ENCODE measurements at regions not wholly inside any gene's neighbourhood (a gene's known extent, or its start where the extent isn't known, plus 50 kb on each side); places are given as distances from the start of the nearest gene placed in this dataset.

DNA sequence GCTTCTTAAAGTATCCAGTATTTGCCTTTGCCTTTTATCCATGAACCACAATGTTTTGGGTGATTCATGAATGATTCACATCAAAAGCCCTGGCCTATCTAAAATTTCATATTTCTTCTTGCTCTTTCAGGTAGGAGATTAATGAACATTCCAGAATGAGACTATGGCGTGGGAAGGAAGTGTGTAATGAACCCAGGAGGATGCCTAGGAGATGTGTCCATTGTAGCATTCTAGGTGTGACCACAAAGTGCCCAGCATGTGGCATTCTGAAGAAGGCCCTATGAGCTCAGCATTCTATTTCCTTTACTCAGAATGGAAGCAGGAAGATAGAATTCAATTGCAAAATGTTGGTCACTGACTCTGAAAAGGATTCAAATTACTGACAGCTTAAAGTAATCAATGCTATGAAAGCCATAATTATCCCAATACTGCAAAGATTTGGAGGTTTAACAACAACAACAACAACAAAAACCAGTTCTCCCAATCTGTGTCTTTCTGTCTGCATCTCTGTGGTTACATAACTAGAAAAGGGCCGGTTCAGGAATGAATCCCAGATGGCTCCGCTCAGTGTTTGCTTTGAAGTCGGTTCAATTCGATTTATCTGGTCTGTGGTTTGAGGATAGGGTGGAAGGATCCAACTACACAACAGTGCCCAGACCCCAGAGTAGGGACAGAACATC, 126.7 kb downstream of the FOXD1 start:
- DNase-seq (no peak), ATAC-seq (no peak)
- Histone ChIP-seq H3K4me3 (ENCODE audit: low read length) (no peak overlapping the region), H3K9me3 (ENCODE audit: control insufficient read depth, insufficient read depth, low read length) (no peaks in the 10 kb centered on the region), H3K27ac (ENCODE audit: low read length) (no peak overlapping the region), H3K4me1 (ENCODE audit: control insufficient read depth, insufficient read depth, low read length) (no peaks in the 10 kb centered on the region), H3K27me3 (ENCODE audit: control insufficient read depth, insufficient read depth, low read length) (peaks cover 2% of the 10 kb centered on the region), H3K36me3 (ENCODE audit: control insufficient read depth, insufficient read depth, low read length) (no peaks in the 10 kb centered on the region)
- H3K4me3 Mint-ChIP-seq, result no peak overlapping the region
- H3K27ac Mint-ChIP-seq, result no peak overlapping the region
- 71% methylated on average over 5 of the region's 5 CpGs for WGBS (ENCODE audit: insufficient coverage)
- TF ChIP-seq, protein P1, sequence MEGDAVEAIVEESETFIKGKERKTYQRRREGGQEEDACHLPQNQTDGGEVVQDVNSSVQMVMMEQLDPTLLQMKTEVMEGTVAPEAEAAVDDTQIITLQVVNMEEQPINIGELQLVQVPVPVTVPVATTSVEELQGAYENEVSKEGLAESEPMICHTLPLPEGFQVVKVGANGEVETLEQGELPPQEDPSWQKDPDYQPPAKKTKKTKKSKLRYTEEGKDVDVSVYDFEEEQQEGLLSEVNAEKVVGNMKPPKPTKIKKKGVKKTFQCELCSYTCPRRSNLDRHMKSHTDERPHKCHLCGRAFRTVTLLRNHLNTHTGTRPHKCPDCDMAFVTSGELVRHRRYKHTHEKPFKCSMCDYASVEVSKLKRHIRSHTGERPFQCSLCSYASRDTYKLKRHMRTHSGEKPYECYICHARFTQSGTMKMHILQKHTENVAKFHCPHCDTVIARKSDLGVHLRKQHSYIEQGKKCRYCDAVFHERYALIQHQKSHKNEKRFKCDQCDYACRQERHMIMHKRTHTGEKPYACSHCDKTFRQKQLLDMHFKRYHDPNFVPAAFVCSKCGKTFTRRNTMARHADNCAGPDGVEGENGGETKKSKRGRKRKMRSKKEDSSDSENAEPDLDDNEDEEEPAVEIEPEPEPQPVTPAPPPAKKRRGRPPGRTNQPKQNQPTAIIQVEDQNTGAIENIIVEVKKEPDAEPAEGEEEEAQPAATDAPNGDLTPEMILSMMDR (IDR thresholded peaks at IDR 0.05), result no peak
- intact Hi-C loops (cut with micrococcal nuclease), result no loop called here
- H3K4me1 Mint-ChIP-seq, result no peaks in the 10 kb centered on the region
- H3K36me3 Mint-ChIP-seq, result no peaks in the 10 kb centered on the region
- H3K9me3 Mint-ChIP-seq, result no peaks in the 10 kb centered on the region
- H3K27me3 Mint-ChIP-seq (ENCODE audit: low read depth in 2 of 2), result peaks cover 11 to 66% of the 10 kb centered on the region in 2 donors

DNA sequence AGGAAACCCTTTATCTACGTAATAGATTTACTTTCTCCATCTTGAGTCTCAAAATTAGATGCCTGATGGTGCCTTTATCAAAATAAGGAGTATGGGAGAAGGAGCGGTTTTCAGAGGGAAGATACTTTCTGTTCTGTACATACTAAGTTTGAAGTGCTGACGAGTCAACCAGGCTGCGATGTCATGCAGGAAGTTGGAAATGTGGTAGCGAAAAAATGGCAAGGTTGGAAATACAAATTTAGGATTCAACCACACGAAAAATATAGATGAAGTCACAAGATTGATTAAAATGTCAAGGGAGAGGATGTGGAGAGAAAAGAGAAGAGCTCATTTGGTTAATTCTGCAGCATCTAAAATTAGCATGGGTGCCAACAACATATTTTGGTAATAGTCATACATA, 129.5 kb downstream of the FOXD1 start:
- no peak overlapping the region for H3K4me3 ChIP-seq (ENCODE audit: low read length)
- Mint-ChIP-seq H3K4me1 (no peaks in the 10 kb centered on the region), H3K36me3 (peaks cover 4% of the 10 kb centered on the region), H3K4me3 (no peak overlapping the region), H3K9me3 (no peaks in the 10 kb centered on the region), H3K27me3 (ENCODE audit: low read depth in 2 of 2) (peaks cover 10 to 71% of the 10 kb centered on the region in 2 donors), H3K27ac (no peak overlapping the region)
- H3K4me1 ChIP-seq (ENCODE audit: control insufficient read depth, insufficient read depth, low read length), result no peaks in the 10 kb centered on the region
- H3K9me3 ChIP-seq (ENCODE audit: control insufficient read depth, insufficient read depth, low read length), result no peaks in the 10 kb centered on the region
- WGBS (ENCODE audit: insufficient coverage), result 87% methylated on average over 5 of the region's 6 CpGs
- H3K27ac ChIP-seq (ENCODE audit: low read length), result no peak overlapping the region
- intact Hi-C loops (cut with micrococcal nuclease), result no loop called here
- TF ChIP-seq, protein P1 (IDR thresholded peaks at IDR 0.05), result no peak
- DNase-seq (no peak), ATAC-seq (no peak)
- no peaks in the 10 kb centered on the region for H3K36me3 ChIP-seq (ENCODE audit: control insufficient read depth, insufficient read depth, low read length)
- H3K27me3 ChIP-seq (ENCODE audit: control insufficient read depth, insufficient read depth, low read length), result peaks cover 15% of the 10 kb centered on the region

DNA sequence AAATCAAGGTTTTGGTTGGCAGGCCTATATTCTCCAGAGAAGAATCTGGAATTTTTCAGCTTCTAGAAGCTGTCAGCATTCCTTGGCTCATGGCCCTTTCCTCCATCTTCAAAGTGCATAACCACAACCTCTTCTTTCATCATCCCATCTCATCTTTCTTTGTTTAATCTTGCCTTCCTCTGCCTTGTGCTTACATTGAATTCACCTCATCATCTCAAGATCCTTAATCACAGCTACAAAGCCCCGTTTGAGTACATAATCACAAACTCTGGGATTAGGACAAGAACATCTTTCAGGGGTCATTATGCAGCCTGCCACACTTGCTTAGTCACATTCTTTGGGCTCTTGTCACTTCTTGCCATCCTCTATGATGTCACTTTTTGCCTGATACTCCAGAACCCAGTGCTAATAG, 130.3 kb downstream of the FOXD1 start:
- Mint-ChIP-seq H3K4me3 (no peak overlapping the region), H3K36me3 (peaks cover 12% of the 10 kb centered on the region), H3K27me3 (ENCODE audit: low read depth in 2 of 2) (peaks cover 17 to 71% of the 10 kb centered on the region in 2 donors), H3K4me1 (no peaks in the 10 kb centered on the region), H3K27ac (no peak overlapping the region), H3K9me3 (no peaks in the 10 kb centered on the region)
- DNase-seq (no peak), ATAC-seq (no peak)
- Histone ChIP-seq H3K4me3 (ENCODE audit: low read length) (no peak overlapping the region), H3K27ac (ENCODE audit: low read length) (no peak overlapping the region), H3K27me3 (ENCODE audit: control insufficient read depth, insufficient read depth, low read length) (peaks cover 22% of the 10 kb centered on the region), H3K4me1 (ENCODE audit: control insufficient read depth, insufficient read depth, low read length) (no peaks in the 10 kb centered on the region), H3K9me3 (ENCODE audit: control insufficient read depth, insufficient read depth, low read length) (no peaks in the 10 kb centered on the region), H3K36me3 (ENCODE audit: control insufficient read depth, insufficient read depth, low read length) (no peaks in the 10 kb centered on the region)
- WGBS (ENCODE audit: insufficient coverage), result 78% methylated on average over 1 of the region's 1 CpG
- intact Hi-C loops (cut with micrococcal nuclease), result no loop called here
- TF ChIP-seq, protein P1 (IDR thresholded peaks at IDR 0.05), result no peak

DNA sequence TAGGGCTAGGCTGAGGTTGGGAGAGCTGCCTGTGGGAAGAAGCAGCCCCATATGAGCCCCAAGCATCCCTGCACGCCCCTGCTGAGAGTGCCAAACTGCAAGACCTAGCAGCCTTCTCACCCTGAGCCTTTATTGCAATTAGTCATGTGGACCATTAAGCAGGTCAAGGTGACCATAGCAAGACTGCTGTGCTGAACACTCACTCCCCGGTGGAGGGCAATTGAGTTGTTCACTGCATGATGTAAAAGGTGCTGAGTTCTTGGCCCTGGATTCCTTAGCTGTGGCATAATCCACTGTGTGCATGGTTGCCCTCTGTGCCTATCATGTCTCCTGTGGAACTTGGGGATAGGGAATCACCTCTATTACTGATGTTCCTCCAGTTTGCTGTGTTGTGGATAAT, 131.1 kb downstream of the FOXD1 start:
- Histone ChIP-seq H3K27ac (ENCODE audit: low read length) (no peak overlapping the region), H3K4me1 (ENCODE audit: control insufficient read depth, insufficient read depth, low read length) (no peaks in the 10 kb centered on the region), H3K9me3 (ENCODE audit: control insufficient read depth, insufficient read depth, low read length) (no peaks in the 10 kb centered on the region), H3K4me3 (ENCODE audit: low read length) (no peak overlapping the region), H3K27me3 (ENCODE audit: control insufficient read depth, insufficient read depth, low read length) (peaks cover 22% of the 10 kb centered on the region), H3K36me3 (ENCODE audit: control insufficient read depth, insufficient read depth, low read length) (no peaks in the 10 kb centered on the region)
- H3K4me1 Mint-ChIP-seq, result no peaks in the 10 kb centered on the region
- WGBS (ENCODE audit: insufficient coverage), result 84% methylated on average over 2 of the region's 2 CpGs
- H3K4me3 Mint-ChIP-seq, result no peak overlapping the region
- H3K27me3 Mint-ChIP-seq (ENCODE audit: low read depth in 2 of 2), result peaks cover 22 to 71% of the 10 kb centered on the region in 2 donors
- ATAC-seq (no peak), DNase-seq (no peak)
- H3K27ac Mint-ChIP-seq, result no peak overlapping the region
- TF ChIP-seq, protein P1 (IDR thresholded peaks at IDR 0.05), result no peak
- H3K9me3 Mint-ChIP-seq, result no peaks in the 10 kb centered on the region
- intact Hi-C loops (cut with micrococcal nuclease), result no loop called here
- peaks cover 14% of the 10 kb centered on the region for H3K36me3 Mint-ChIP-seq
